ENCODE measurements at regions not wholly inside any gene's neighbourhood (a gene's known extent, or its start where the extent isn't known, plus 50 kb on each side); places are given as distances from the start of the nearest gene placed in this dataset.

DNA sequence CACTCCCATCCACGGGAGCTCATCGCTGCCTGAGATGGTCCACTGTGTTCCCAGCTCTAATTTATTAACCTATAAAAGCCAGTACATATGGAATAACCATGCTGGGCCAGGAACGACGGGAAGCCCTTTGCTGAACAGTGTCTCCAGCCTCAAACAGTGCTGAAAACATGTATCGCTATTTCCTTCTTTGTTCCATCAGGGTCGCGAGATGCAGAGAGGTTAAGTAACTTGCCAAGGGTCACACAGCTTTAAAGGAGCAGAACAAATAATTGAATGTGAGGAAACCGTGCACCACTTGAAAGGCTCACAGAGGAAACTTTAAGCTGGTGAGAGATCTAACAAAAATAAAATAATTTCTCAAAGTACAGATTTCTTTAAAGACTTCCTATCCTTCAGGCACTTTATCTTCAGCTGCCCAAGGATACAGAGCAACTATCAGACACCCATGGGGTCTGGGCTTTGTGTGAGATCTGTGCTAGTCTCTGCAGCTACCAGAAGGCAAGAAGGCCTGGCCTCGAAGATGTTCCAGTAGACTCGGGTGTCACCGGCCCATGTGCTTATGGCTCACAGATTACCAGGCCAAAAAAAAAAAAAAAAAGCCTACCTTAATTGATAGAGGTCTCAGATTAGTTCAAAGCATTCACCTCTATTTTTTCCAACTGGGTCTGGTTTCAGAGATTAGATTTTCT lies 207.8 kb upstream of the FOXF1 start:
- 72 to 76% methylated on average over 11 of the region's 11 CpGs for WGBS, 2 donors
- H3K4me3 ChIP-seq: no peak overlapping the region
- DNase-seq: peak; percentile 68
- peak in 1 of 4 donors; percentile 27 for TF ChIP-seq POLR2AphosphoS5 (IDR thresholded peaks at IDR 0.05)
- no peak for TF ChIP-seq POLR2A (IDR thresholded peaks at IDR 0.05)
- peaks cover 0 to 97% (median 84%) of the 10 kb centered on the region in 4 donors for H3K4me1 ChIP-seq
- H3K27ac ChIP-seq: peak overlapping the region; percentile 93 to 96 (median 94)
- no peaks in the 10 kb centered on the region for H3K9me3 ChIP-seq
- H3K36me3 ChIP-seq: no peaks in the 10 kb centered on the region
- intact Hi-C loops (cut with DNase I): loop anchor here (5.0 kb wide), 2 partner anchors 205 to 225 kb away; no protein-coding TSS in a partner anchor
- no peaks in the 10 kb centered on the region for H3K27me3 ChIP-seq

DNA sequence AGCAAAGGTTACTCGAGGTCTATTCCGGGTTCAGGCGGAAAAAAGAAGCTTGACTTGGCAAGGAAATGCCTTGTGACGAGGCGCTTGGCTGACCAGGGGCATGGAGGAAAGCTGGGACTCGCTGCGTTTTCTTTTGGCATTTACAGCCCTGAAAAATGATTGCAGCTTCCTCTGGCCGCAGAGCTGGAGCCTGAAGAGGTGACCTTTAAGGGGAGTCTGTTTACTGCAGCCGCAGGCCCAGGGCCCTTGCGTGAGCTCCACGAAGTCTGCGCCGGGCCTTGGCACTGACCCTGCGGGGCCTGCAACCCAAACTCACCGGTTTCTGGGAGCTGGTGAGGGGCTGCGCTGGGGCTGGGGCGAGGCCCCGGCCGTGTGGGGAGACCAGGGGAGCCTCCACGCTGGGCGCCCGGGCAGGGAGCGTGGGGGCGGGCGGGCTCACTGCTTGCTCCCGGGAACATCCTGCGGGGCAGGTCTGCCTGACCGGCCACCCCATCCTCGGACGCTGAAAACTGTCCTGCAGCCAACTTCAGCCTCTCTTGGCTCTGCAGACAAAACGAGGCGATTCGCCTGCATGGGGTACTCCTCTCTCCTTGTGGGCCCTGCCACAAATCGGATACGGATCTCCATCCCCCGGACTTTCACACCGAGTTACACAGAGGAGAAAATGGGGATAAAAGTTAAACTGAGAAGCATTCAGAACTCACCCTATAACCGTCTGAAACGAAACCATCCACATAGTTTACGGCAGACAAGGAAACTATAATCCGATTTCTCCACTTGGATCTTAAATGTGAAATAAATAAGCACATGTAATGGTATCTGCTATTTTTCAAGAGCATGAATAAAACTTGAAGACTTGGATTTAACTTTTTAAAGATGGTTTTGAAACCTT lies 206.3 kb upstream of the FOXF1 start:
- Histone ChIP-seq H3K27ac (peak overlapping the region; percentile 93 to 96 (median 94)), H3K27me3 (no peaks in the 10 kb centered on the region), H3K4me3 (peak overlapping the region; percentile 10 to 46 (median 38)), H3K9me3 (no peaks in the 10 kb centered on the region), H3K36me3 (no peaks in the 10 kb centered on the region), H3K4me1 (peaks cover 0 to 87% (median 74%) of the 10 kb centered on the region in 4 donors)
- intact Hi-C loops (cut with DNase I): loop anchor here (2.0 to 5.0 kb wide), 3 partner anchors 159 to 227 kb away; no protein-coding TSS in a partner anchor
- 62 to 67% methylated on average over 41 of the region's 41 CpGs for WGBS, 2 donors
- DNase-seq: peak; percentile 92
- TF ChIP-seq POLR2AphosphoS5 (IDR thresholded peaks at IDR 0.05) (peak; percentile 51 to 74 (median 64)), POLR2A (IDR thresholded peaks at IDR 0.05) (no peak), EP300 (IDR thresholded peaks at IDR 0.05) (peak in 2 of 4 donors; percentile 11 to 67)
- TF ChIP-seq, protein P1, sequence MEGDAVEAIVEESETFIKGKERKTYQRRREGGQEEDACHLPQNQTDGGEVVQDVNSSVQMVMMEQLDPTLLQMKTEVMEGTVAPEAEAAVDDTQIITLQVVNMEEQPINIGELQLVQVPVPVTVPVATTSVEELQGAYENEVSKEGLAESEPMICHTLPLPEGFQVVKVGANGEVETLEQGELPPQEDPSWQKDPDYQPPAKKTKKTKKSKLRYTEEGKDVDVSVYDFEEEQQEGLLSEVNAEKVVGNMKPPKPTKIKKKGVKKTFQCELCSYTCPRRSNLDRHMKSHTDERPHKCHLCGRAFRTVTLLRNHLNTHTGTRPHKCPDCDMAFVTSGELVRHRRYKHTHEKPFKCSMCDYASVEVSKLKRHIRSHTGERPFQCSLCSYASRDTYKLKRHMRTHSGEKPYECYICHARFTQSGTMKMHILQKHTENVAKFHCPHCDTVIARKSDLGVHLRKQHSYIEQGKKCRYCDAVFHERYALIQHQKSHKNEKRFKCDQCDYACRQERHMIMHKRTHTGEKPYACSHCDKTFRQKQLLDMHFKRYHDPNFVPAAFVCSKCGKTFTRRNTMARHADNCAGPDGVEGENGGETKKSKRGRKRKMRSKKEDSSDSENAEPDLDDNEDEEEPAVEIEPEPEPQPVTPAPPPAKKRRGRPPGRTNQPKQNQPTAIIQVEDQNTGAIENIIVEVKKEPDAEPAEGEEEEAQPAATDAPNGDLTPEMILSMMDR (IDR thresholded peaks at IDR 0.05): no peak

DNA sequence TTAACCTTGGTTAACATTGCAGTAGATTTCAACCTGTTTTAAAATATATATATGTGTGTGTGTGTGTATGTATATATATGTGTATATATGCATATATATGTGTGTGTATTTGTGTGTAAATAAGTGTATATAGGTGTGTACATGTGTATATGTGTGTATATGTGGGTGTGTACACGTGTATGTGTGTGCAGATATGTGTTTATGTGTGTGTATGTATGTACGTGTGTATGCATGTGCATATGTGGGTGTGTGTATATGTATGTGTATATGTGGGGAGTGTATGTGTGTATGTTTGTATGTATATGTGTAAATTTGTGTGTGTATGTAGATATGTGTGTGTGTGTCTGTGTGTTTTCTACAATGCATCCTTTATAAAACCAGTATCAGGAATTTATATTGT lies 205.5 kb upstream of the FOXF1 start:
- H3K27ac ChIP-seq: peak overlapping the region; percentile 93 to 96 (median 94)
- peaks cover 0 to 78% (median 67%) of the 10 kb centered on the region in 4 donors for H3K4me1 ChIP-seq
- intact Hi-C loops (cut with DNase I): loop anchor here (2.0 to 5.0 kb wide), 5 partner anchors 153 to 228 kb away; no protein-coding TSS in a partner anchor
- H3K36me3 ChIP-seq: no peaks in the 10 kb centered on the region
- 50 to 73% methylated on average over 2 of the region's 2 CpGs for WGBS, 2 donors
- TF ChIP-seq POLR2AphosphoS5 (IDR thresholded peaks at IDR 0.05): no peak
- no peak for TF ChIP-seq EP300 (IDR thresholded peaks at IDR 0.05)
- TF ChIP-seq, protein P1 (IDR thresholded peaks at IDR 0.05): no peak
- no peak for TF ChIP-seq POLR2A (IDR thresholded peaks at IDR 0.05)
- no peak for DNase-seq
- no peaks in the 10 kb centered on the region for H3K9me3 ChIP-seq
- H3K4me3 ChIP-seq: peak overlapping the region in 1 of 4 donors; percentile 46
- no peaks in the 10 kb centered on the region for H3K27me3 ChIP-seq

DNA sequence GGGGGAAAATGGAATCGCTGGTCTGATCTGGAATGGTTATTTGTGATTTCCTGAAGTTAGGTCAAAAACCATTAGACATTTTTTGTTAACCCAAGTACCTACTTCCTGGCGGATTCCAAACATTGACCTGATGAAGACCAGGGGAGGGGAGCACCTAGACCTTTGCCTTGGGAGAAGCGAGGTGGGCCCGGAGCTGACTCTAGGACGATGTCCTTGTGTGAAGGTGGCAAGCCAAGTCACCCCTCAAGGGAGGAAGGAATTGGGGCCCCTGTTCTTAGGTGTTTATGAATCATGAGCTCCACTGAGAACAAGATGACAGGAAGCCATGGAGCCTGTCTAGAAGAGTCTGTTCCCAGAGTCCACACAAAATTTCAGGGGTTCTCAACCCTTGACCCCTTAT lies 204.9 kb upstream of the FOXF1 start:
- Histone ChIP-seq H3K27me3 (no peaks in the 10 kb centered on the region), H3K4me3 (no peak overlapping the region), H3K36me3 (no peaks in the 10 kb centered on the region), H3K9me3 (no peaks in the 10 kb centered on the region), H3K4me1 (peaks cover 0 to 73% (median 63%) of the 10 kb centered on the region in 4 donors), H3K27ac (peak overlapping the region; percentile 93 to 96 (median 94))
- WGBS, 2 donors: 83 to 85% methylated on average over 5 of the region's 5 CpGs
- TF ChIP-seq, protein P1 (IDR thresholded peaks at IDR 0.05): peak in 1 of 4 experiments; percentile 1
- TF ChIP-seq POLR2AphosphoS5 (IDR thresholded peaks at IDR 0.05) (no peak), POLR2A (IDR thresholded peaks at IDR 0.05) (no peak), EP300 (IDR thresholded peaks at IDR 0.05) (no peak)
- intact Hi-C loops (cut with DNase I): loop anchor here (2.0 to 5.0 kb wide), 3 partner anchors 153 to 192 kb away; no protein-coding TSS in a partner anchor
- DNase-seq: peak; percentile 62

Data from sigmoid colon (tissue), 6 donors.